ENCODE measurements at regions not wholly inside any gene's neighbourhood (a gene's known extent, or its start where the extent isn't known, plus 50 kb on each side); places are given as distances from the start of the nearest gene placed in this dataset. TPM values are rescaled to one million over a fixed set of nuclear protein-coding genes. Genes with fewer than 3 reads are reported as not detected.

Small RNAs in the stretch of these regions (small RNA-seq; reads per million reads assigned to genes)
- gene RNU1-146P, result not detected

All from HT-29 (cell line).